ENCODE measurements at regions not wholly inside any gene's neighbourhood (a gene's known extent, or its start where the extent isn't known, plus 50 kb on each side); places are given as distances from the start of the nearest gene placed in this dataset.
"Not testable (repeated sequence)": the region's sequence is repeated elsewhere in the genome, so short reads cannot be mapped to it uniquely, and the experiment has no call there.

DNA sequence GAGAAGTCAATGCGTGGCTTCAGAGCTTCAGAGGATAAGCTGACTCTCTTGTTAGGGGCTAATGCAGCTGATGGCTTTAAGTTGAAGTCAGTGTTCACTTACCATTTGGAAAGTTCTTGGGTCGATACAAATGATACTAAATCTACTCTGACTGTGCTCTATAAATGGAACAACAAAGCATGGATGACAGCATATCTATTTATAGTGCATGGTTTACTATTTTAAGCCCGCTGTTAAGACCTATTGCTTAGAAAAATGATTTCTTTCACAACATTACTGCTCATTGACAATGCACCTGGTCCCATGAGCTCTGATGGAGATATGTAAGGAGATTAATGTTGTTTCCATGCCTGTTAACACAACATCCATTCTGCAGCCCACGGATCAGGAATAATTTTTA is 435.7 kb downstream of the MAT2B start:
- Mint-ChIP-seq H3K4me3 (no peak overlapping the region), H3K27me3 (no peaks in the 10 kb centered on the region), H3K4me1 (no peaks in the 10 kb centered on the region), H3K9me3 (peaks cover 2% of the 10 kb centered on the region), H3K36me3 (no peaks in the 10 kb centered on the region), H3K27ac (no peak overlapping the region)
- DNase-seq, result no peak

- Mint-ChIP-seq H3K27ac (no peak overlapping the region), H3K36me3 (no peaks in the 10 kb centered on the region), H3K27me3 (no peaks in the 10 kb centered on the region), H3K4me3 (no peak overlapping the region), H3K9me3 (no peaks in the 10 kb centered on the region), H3K4me1 (no peaks in the 10 kb centered on the region)
- DNase-seq, result no peak
Measured at GRCh38 chr5:163943546-163943945, 438.1 kb downstream of the MAT2B start.

DNA sequence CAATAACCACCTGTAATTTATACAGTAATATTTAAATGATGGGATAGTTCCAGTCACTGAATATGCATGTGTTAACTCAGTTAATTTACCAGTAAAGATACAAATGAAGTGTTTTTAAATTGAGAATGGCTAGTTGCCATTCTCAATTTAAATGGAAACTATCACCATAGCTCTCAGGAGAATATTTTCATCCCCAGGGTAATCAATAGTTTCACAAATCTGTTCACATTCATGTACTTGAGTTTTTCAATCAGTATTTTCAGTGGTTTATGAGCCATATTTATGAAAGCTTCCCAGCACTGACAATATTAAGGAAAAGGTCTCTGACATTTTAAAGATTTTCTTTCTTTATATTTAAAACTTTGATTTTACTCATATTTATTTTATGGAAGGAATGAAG is 439.3 kb downstream of the MAT2B start:
- no peaks in the 10 kb centered on the region for H3K4me1 Mint-ChIP-seq
- no peak overlapping the region for H3K4me3 Mint-ChIP-seq
- H3K36me3 Mint-ChIP-seq, result no peaks in the 10 kb centered on the region
- H3K27ac Mint-ChIP-seq, result no peak overlapping the region
- H3K27me3 Mint-ChIP-seq, result no peaks in the 10 kb centered on the region
- DNase-seq, result no peak
- no peaks in the 10 kb centered on the region for H3K9me3 Mint-ChIP-seq

DNA sequence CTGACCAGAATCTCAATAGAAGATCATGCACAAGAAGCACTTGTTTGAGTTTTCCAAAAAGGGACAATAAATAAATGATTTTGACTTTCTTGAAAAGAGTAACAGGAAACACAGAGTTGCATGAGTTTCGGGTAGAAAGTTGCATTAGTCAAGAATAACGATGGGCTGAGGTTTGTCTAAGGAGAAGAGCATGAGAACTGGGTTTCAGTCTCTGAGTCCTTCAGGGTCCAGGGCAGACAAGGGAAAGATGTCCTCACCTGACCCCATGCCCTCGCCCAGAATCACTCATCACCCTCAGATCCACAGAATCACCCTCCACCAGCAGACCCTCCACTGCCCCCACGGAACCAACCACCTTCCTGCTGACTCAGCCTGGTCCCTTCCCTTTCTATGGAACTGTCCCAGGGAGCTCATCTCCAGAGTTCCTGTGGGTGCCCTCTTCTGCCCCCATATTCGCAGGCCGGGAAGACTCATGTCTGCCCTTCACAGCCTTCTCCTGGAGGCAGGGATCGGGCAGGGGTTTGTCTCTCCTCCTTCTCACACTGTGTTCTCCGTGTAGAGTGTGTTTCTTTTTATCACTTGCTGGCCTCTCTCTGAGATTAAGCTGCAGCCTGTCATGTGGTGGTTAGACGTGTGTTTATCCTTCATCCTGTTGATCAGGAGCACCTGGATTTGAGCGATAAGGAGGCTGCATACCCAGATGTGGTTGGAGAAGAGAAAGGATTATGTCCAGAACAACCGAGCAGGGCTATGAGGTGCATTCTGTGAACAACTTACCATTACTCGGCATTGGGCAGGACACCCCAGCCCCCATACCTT is 442.6 kb downstream of the MAT2B start:
- Mint-ChIP-seq H3K36me3 (no peaks in the 10 kb centered on the region), H3K4me3 (no peak overlapping the region), H3K4me1 (no peaks in the 10 kb centered on the region), H3K9me3 (no peaks in the 10 kb centered on the region), H3K27ac (no peak overlapping the region), H3K27me3 (no peaks in the 10 kb centered on the region)
- DNase-seq, result no peak

DNA sequence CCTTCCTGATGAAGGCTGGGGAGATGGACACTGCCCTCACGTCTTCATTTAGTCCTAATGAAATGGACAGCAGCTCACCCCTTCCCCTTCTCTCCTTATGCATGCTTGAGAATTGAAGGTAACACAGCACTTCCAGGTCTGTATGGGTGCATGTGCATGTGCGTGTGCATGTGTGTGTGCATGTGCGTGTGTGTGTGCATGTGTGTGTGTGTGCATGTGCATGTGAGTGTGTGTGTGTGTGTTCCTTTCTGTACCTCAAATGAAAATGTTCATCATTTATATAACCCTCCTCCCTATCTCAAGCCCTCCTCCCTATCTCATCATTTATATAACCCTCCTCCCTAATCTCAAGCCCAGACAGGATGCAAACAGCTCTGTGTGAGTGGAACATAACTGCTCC is 444.8 kb downstream of the MAT2B start:
- no peak for DNase-seq
- no peak overlapping the region for H3K27ac Mint-ChIP-seq
- no peaks in the 10 kb centered on the region for H3K36me3 Mint-ChIP-seq
- H3K4me1 Mint-ChIP-seq, result no peaks in the 10 kb centered on the region
- no peaks in the 10 kb centered on the region for H3K9me3 Mint-ChIP-seq
- no peak overlapping the region for H3K4me3 Mint-ChIP-seq
- H3K27me3 Mint-ChIP-seq, result no peaks in the 10 kb centered on the region

- H3K27me3 Mint-ChIP-seq, result no peaks in the 10 kb centered on the region
- DNase-seq, result no peak
- no peak overlapping the region for H3K27ac Mint-ChIP-seq
- no peaks in the 10 kb centered on the region for H3K9me3 Mint-ChIP-seq
- H3K36me3 Mint-ChIP-seq, result no peaks in the 10 kb centered on the region
- H3K4me3 Mint-ChIP-seq, result no peak overlapping the region
- H3K4me1 Mint-ChIP-seq, result no peaks in the 10 kb centered on the region
Measured at GRCh38 chr5:163951069-163951468, 445.6 kb downstream of the MAT2B start.

- Mint-ChIP-seq H3K4me3 (no peak overlapping the region), H3K27me3 (no peaks in the 10 kb centered on the region), H3K27ac (no peak overlapping the region), H3K9me3 (no peaks in the 10 kb centered on the region), H3K36me3 (no peaks in the 10 kb centered on the region), H3K4me1 (no peaks in the 10 kb centered on the region)
- DNase-seq, result no peak
Measured at GRCh38 chr5:163953901-163954300, 448.5 kb downstream of the MAT2B start.

- H3K27me3 Mint-ChIP-seq, H3K27ac Mint-ChIP-seq, H3K4me1 Mint-ChIP-seq, H3K9me3 Mint-ChIP-seq, H3K4me3 Mint-ChIP-seq, DNase-seq, H3K36me3 Mint-ChIP-seq: not testable (repeated sequence)
Measured at GRCh38 chr5:163961230-163961629, 455.8 kb downstream of the MAT2B start.

- DNase-seq, result no peak
- no peaks in the 10 kb centered on the region for H3K9me3 Mint-ChIP-seq
- H3K4me3 Mint-ChIP-seq, result no peak overlapping the region
- H3K4me1 Mint-ChIP-seq, result no peaks in the 10 kb centered on the region
- H3K27ac Mint-ChIP-seq, result no peak overlapping the region
- H3K36me3 Mint-ChIP-seq, result no peaks in the 10 kb centered on the region
- H3K27me3 Mint-ChIP-seq, result no peaks in the 10 kb centered on the region
Measured at GRCh38 chr5:163963881-163964280, 458.5 kb downstream of the MAT2B start.

GRCh38 chr5:163964671-163965070 is 459.3 kb downstream of the MAT2B start:
- Mint-ChIP-seq H3K4me1 (no peaks in the 10 kb centered on the region), H3K9me3 (no peaks in the 10 kb centered on the region), H3K4me3 (no peak overlapping the region)

DNA sequence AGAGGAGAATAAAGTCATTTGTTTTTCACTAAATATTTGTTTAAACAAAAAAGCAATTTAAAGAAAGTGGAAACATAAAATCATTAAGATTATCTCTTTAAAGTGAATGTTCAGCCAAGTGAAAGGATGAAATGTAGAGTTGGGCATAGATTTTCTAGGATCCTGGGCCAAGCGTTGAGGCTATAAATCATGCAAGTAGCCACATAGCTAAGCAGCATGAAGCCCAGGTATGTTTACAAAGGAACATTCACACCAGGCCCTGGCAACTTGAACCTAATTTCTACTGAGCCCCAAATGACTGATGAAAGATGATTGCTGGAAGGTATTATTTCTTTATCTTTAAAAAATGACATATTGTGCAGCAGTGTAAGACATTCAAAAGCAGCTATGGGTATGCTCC is 461.8 kb downstream of the MAT2B start:
- Mint-ChIP-seq H3K4me1 (no peaks in the 10 kb centered on the region), H3K27ac (no peak overlapping the region), H3K36me3 (no peaks in the 10 kb centered on the region), H3K4me3 (no peak overlapping the region), H3K9me3 (peaks cover 4% of the 10 kb centered on the region), H3K27me3 (no peaks in the 10 kb centered on the region)
- no peak for DNase-seq

More at GRCh38 chr5:163964671-163965070, 459.3 kb downstream of the MAT2B start:
- no peak overlapping the region for H3K27ac Mint-ChIP-seq
- H3K36me3 Mint-ChIP-seq, result no peaks in the 10 kb centered on the region
- H3K27me3 Mint-ChIP-seq, result no peaks in the 10 kb centered on the region
- DNase-seq, result no peak

DNA sequence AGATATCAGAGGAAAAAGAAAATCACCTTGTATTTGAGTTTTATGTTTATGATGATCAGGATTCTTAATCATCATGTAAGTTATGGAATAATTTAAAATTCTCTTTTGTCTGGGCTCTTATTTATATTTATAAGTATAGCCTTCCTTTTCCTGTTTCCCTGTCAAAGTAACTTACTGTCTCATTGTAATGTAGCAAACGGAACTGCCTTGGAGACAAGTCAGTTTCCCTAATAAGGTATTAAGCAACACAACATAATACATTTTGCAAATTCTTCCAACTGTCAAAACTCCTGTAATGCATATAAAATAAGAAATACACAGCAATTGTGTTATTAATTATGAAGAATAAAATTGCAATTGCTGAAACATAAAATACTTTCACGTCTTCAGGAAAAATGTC is 463.2 kb downstream of the MAT2B start:
- no peak for DNase-seq
- H3K27me3 Mint-ChIP-seq, result no peaks in the 10 kb centered on the region
- H3K27ac Mint-ChIP-seq, result no peak overlapping the region
- peaks cover 5% of the 10 kb centered on the region for H3K9me3 Mint-ChIP-seq
- no peak overlapping the region for H3K4me3 Mint-ChIP-seq
- H3K36me3 Mint-ChIP-seq, result no peaks in the 10 kb centered on the region
- H3K4me1 Mint-ChIP-seq, result no peaks in the 10 kb centered on the region

DNA sequence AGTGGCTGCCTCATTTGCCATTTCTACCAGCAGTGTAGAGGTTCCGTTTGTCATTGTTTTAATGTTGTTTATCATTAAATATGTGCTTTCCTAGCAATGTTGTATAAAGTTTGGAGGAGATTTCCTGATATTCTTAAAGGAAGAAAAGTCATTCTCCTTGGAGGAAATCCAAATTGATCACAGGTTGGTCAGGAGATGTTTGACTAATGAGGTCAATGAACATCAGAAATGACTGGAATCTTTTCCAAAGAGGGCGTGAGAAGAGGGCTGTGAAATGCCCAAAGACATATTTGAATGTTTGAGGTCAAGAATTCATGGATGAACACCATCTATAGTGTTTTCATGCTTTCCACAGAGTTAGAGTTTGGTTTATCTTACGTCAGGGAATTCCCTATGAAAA is 471.3 kb downstream of the MAT2B start:
- no peak overlapping the region for H3K27ac Mint-ChIP-seq
- no peaks in the 10 kb centered on the region for H3K36me3 Mint-ChIP-seq
- no peak for DNase-seq
- no peaks in the 10 kb centered on the region for H3K27me3 Mint-ChIP-seq
- no peak overlapping the region for H3K4me3 Mint-ChIP-seq
- no peaks in the 10 kb centered on the region for H3K4me1 Mint-ChIP-seq
- peaks cover 7% of the 10 kb centered on the region for H3K9me3 Mint-ChIP-seq

DNA sequence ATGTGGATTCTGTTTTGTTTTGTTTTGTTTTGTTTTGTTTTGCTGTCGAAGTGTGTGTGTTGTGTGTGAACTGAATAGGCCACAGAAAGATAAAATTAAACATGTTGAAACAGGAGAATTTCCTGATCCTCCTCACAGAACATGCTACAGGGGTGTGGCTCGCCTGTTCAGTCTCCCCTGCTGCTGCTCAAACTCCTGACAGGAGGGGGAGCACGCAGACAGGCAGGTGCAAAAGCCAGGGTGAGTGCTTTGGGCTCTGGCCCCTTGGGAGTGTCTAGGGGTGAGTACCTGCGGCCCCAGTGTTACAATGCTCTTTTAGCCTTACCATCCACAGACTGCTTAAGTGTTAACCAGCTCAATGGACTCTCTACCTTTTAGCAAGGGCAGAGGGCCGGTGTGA is 473.5 kb downstream of the MAT2B start:
- H3K27me3 Mint-ChIP-seq, result no peaks in the 10 kb centered on the region
- H3K4me1 Mint-ChIP-seq, result no peaks in the 10 kb centered on the region
- H3K4me3 Mint-ChIP-seq, result no peak overlapping the region
- peaks cover 4% of the 10 kb centered on the region for H3K9me3 Mint-ChIP-seq
- H3K27ac Mint-ChIP-seq, result no peak overlapping the region
- no peak for DNase-seq
- no peaks in the 10 kb centered on the region for H3K36me3 Mint-ChIP-seq

DNA sequence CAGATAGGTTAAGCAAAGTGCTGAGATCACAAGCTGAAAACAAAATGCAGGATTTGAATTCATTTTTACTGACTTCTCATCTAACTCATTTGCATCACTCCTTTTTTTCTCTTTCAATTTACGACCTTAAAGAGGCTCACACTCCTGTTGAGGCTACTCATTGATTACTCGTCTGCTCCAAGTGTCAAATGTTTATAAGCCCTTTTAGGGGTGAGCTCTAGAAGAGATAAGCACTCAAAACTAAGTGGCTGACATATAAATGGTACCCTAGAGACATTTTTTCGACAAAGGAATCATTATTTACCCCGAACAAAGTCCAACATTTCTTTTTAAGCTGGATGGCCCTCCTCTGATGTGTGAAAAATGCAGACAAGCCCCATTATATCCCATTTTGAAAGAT is 483.1 kb downstream of the MAT2B start:
- H3K27me3 Mint-ChIP-seq, result no peaks in the 10 kb centered on the region
- no peaks in the 10 kb centered on the region for H3K4me1 Mint-ChIP-seq
- no peak overlapping the region for H3K4me3 Mint-ChIP-seq
- H3K9me3 Mint-ChIP-seq, result no peaks in the 10 kb centered on the region
- H3K36me3 Mint-ChIP-seq, result peaks cover 2% of the 10 kb centered on the region
- H3K27ac Mint-ChIP-seq, result no peak overlapping the region
- no peak for DNase-seq

DNA sequence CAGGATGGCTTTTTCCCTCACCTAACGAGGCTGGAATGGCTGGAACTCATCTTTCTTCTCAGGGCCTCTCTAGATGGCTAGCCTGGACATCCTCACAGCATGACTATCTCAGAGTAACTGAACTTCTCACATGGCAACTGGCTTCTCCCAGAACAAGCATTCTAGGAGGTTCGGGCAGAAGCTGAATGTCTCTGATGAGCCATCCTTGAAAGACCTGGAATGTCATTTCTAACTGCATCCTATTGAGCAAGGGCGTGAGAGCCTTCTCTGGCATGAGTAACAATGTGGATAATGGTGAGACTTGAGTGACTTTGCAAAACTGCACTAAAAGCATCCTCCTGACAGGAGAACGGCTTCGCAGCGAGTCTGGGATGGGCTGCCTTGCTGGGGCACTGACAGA is 487.7 kb downstream of the MAT2B start:
- Mint-ChIP-seq H3K9me3 (peaks cover 3% of the 10 kb centered on the region), H3K27me3 (no peaks in the 10 kb centered on the region), H3K4me1 (no peaks in the 10 kb centered on the region), H3K27ac (no peak overlapping the region), H3K36me3 (no peaks in the 10 kb centered on the region), H3K4me3 (no peak overlapping the region)
- no peak for DNase-seq

All from activated naive CD8-positive, alpha-beta T cell treated with anti-CD3 and anti-CD28 coated beads for 36 hours (primary cell).